ENCODE measurements at regions not wholly inside any gene's neighbourhood (a gene's known extent, or its start where the extent isn't known, plus 50 kb on each side); places are given as distances from the start of the nearest gene placed in this dataset.

GRCh38 chr21:41669533-41669830 lies 97.4 kb downstream of the RIPK4 start:
- Histone ChIP-seq H4K20me1 (ENCODE audit: control insufficient read depth, insufficient read depth, low read length, poor library complexity, severe bottlenecking) (no peaks in the 10 kb centered on the region), H3K36me3 (replicated peaks in 1 of 2; ENCODE audit: control extremely low read depth in 1 of 2, control insufficient read depth in 1 of 2, extremely low read depth in 1 of 2, insufficient read depth in 2 of 2, low read length in 1 of 2) (no peaks in the 10 kb centered on the region), H3K4me2 (replicated peaks; ENCODE audit: low read depth, low read length, poor library complexity, severe bottlenecking) (no peak overlapping the region), H3K9me3 (ENCODE audit: control extremely low read depth in 1 of 3, control insufficient read depth in 2 of 3, insufficient read depth in 1 of 3, low read length in 2 of 3) (no peaks in the 10 kb centered on the region), H2AFZ (ENCODE audit: insufficient read depth, low read depth, low read length, poor library complexity, severe bottlenecking) (no peak overlapping the region), H3K27me3 (replicated peaks in 1 of 4; ENCODE audit: control extremely low read depth in 1 of 4, control insufficient read depth in 3 of 4, insufficient read depth in 4 of 4, low read length in 3 of 4) (peaks cover 0 to 2% (median 0%) of the 10 kb centered on the region in 4 experiments), H3K9ac (ENCODE audit: low read length) (no peak overlapping the region), H3K27ac (ENCODE audit: low read length in 2 of 2) (no peak overlapping the region), H3K79me2 (ENCODE audit: control insufficient read depth, insufficient read depth, low read length) (no peaks in the 10 kb centered on the region), H3K4me3 (ENCODE audit: control extremely low read depth in 1 of 5, extremely low read depth in 1 of 5, insufficient read depth in 1 of 5, low read depth in 2 of 5, low read length in 4 of 5) (no peak overlapping the region), H3K4me1 (ENCODE audit: control insufficient read depth in 2 of 2, insufficient read depth in 2 of 2, low read length in 2 of 2) (no peaks in the 10 kb centered on the region)
- ATAC-seq (ENCODE audit: low read depth) (no peak), DNase-seq (no peak)
- H3K4me3 Mint-ChIP-seq, result no peak overlapping the region
- POLR2A ChIA-PET, result no interaction called here
- intact Hi-C loops (cut with micrococcal nuclease), result no loop called here
- WGBS (ENCODE audit: insufficient coverage), result 84% methylated on average over 3 of the region's 4 CpGs
- TF ChIP-seq, protein P1, sequence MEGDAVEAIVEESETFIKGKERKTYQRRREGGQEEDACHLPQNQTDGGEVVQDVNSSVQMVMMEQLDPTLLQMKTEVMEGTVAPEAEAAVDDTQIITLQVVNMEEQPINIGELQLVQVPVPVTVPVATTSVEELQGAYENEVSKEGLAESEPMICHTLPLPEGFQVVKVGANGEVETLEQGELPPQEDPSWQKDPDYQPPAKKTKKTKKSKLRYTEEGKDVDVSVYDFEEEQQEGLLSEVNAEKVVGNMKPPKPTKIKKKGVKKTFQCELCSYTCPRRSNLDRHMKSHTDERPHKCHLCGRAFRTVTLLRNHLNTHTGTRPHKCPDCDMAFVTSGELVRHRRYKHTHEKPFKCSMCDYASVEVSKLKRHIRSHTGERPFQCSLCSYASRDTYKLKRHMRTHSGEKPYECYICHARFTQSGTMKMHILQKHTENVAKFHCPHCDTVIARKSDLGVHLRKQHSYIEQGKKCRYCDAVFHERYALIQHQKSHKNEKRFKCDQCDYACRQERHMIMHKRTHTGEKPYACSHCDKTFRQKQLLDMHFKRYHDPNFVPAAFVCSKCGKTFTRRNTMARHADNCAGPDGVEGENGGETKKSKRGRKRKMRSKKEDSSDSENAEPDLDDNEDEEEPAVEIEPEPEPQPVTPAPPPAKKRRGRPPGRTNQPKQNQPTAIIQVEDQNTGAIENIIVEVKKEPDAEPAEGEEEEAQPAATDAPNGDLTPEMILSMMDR (IDR thresholded peaks at IDR 0.05), result no peak
- no peak for TF ChIP-seq EZH2 (IDR thresholded peaks at IDR 0.05; ENCODE audit: borderline replicate concordance, insufficient read depth, low read depth, low read length, poor library complexity, severe bottlenecking)
- H3K27ac Mint-ChIP-seq, result no peak overlapping the region
- no peaks in the 10 kb centered on the region for H3K9me3 Mint-ChIP-seq (ENCODE audit: insufficient read depth)
- CTCF ChIA-PET, result no interaction called here
- H3K4me1 Mint-ChIP-seq, result no peaks in the 10 kb centered on the region
- peaks cover 11% of the 10 kb centered on the region for H3K27me3 Mint-ChIP-seq

DNA sequence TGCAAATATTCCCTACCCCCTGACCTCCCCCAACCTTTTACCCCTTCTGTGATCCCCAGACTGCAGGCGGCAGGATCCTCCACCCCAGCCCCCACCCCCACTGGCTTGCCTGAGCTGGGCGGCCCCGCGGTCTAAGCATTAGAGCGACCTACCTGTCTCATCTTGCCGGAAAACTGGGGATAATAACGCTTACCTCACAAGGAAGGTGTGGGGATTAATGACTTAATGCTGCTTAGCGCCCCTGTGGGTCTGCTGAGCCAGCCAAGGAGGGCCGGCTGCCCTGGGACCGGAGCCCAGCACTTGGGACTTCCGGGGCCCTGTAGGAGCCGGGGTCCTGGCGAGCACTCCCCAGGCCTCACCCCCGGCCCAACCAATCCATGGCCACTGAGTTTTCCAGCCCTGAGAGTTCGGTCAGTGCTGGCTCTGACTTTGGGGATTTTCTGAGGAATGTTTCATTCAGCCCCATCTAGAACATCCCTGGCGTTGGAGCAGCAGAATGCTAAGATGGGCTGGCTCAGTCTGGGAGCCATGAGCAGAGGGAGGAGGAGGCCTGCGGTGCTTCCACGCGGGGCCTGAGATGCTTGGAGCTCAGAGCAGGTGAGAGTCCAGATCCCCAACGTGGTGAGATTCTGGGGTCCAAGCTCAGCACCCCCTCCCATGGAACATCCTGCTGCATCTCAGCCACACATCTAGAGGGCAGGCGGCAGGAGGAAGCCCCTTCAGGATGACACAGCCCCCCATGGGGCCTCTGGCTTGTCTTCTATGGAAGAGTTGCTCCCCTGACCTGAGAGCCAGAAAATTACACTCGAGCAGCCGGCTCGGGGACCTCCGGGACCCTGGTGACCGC lies 97.9 kb downstream of the RIPK4 start:
- DNase-seq (no peak), ATAC-seq (ENCODE audit: low read depth) (no peak)
- Histone ChIP-seq H3K4me2 (replicated peaks; ENCODE audit: low read depth, low read length, poor library complexity, severe bottlenecking) (no peak overlapping the region), H3K9me3 (ENCODE audit: control extremely low read depth in 1 of 3, control insufficient read depth in 2 of 3, insufficient read depth in 1 of 3, low read length in 2 of 3) (no peaks in the 10 kb centered on the region), H3K36me3 (replicated peaks in 1 of 2; ENCODE audit: control extremely low read depth in 1 of 2, control insufficient read depth in 1 of 2, extremely low read depth in 1 of 2, insufficient read depth in 2 of 2, low read length in 1 of 2) (no peaks in the 10 kb centered on the region), H3K4me3 (ENCODE audit: control extremely low read depth in 1 of 5, extremely low read depth in 1 of 5, insufficient read depth in 1 of 5, low read depth in 2 of 5, low read length in 4 of 5) (no peak overlapping the region), H2AFZ (ENCODE audit: insufficient read depth, low read depth, low read length, poor library complexity, severe bottlenecking) (no peak overlapping the region), H3K9ac (ENCODE audit: low read length) (no peak overlapping the region), H3K27me3 (replicated peaks in 1 of 4; ENCODE audit: control extremely low read depth in 1 of 4, control insufficient read depth in 3 of 4, insufficient read depth in 4 of 4, low read length in 3 of 4) (peaks cover 0 to 2% (median 0%) of the 10 kb centered on the region in 4 experiments), H3K4me1 (ENCODE audit: control insufficient read depth in 2 of 2, insufficient read depth in 2 of 2, low read length in 2 of 2) (no peaks in the 10 kb centered on the region), H4K20me1 (ENCODE audit: control insufficient read depth, insufficient read depth, low read length, poor library complexity, severe bottlenecking) (no peaks in the 10 kb centered on the region), H3K79me2 (ENCODE audit: control insufficient read depth, insufficient read depth, low read length) (no peaks in the 10 kb centered on the region), H3K27ac (ENCODE audit: low read length in 2 of 2) (no peak overlapping the region)
- intact Hi-C loops (cut with micrococcal nuclease), result no loop called here
- CTCF ChIA-PET, result no interaction called here
- Mint-ChIP-seq H3K27me3 (peaks cover 6% of the 10 kb centered on the region), H3K9me3 (ENCODE audit: insufficient read depth) (no peaks in the 10 kb centered on the region), H3K27ac (no peak overlapping the region), H3K4me1 (no peaks in the 10 kb centered on the region), H3K4me3 (no peak overlapping the region)
- WGBS (ENCODE audit: insufficient coverage), result 92% methylated on average over 21 of the region's 26 CpGs
- TF ChIP-seq, protein P1 (IDR thresholded peaks at IDR 0.05), result no peak
- POLR2A ChIA-PET, result no interaction called here
